ENCODE measurements at regions not wholly inside any gene's neighbourhood (a gene's known extent, or its start where the extent isn't known, plus 50 kb on each side); places are given as distances from the start of the nearest gene placed in this dataset.

GRCh38 chr2:883803-884748 is 66.6 kb upstream of the SNTG2 start:
- DNase-seq (ENCODE audit: low spot score), result no peak
- TF ChIP-seq CTCF (IDR thresholded peaks at IDR 0.05; ENCODE audit: extremely low read depth, missing control alignments), result no peak

GRCh38 chr2:883260-883802 is 67.3 kb upstream of the SNTG2 start:
- DNase-seq (ENCODE audit: low spot score), result no peak
- TF ChIP-seq CTCF (IDR thresholded peaks at IDR 0.05; ENCODE audit: extremely low read depth, missing control alignments), result no peak

- DNase-seq (ENCODE audit: low spot score), result no peak
- no peak for TF ChIP-seq CTCF (IDR thresholded peaks at IDR 0.05; ENCODE audit: extremely low read depth, missing control alignments)
These were observed 69.3 kb upstream of the SNTG2 start for GRCh38 chr2:881204-881918.

GRCh38 chr2:880201-880970 is 70.3 kb upstream of the SNTG2 start:
- no peak for DNase-seq (ENCODE audit: low spot score)
- TF ChIP-seq CTCF (IDR thresholded peaks at IDR 0.05; ENCODE audit: extremely low read depth, missing control alignments), result no peak

- no peak for TF ChIP-seq CTCF (IDR thresholded peaks at IDR 0.05; ENCODE audit: extremely low read depth, missing control alignments)
- no peak for DNase-seq (ENCODE audit: low spot score)
These were observed 71.1 kb upstream of the SNTG2 start for GRCh38 chr2:879540-879939.

GRCh38 chr2:878245-878930 is 72.3 kb upstream of the SNTG2 start:
- TF ChIP-seq CTCF (IDR thresholded peaks at IDR 0.05; ENCODE audit: extremely low read depth, missing control alignments), result no peak
- no peak for DNase-seq (ENCODE audit: low spot score)

All from GM20000 (cell line).